ENCODE measurements at regions not wholly inside any gene's neighbourhood (a gene's known extent, or its start where the extent isn't known, plus 50 kb on each side); places are given as distances from the start of the nearest gene placed in this dataset.

GRCh38 chr5:124692950-124693349 is 53.5 kb downstream of the ZNF608 start:
- no peak overlapping the region for H3K27ac ChIP-seq (ENCODE audit: extremely low read depth, low read depth, low read length)
- H3K36me3 ChIP-seq (ENCODE audit: control insufficient read depth, insufficient read depth, low read length), result no peaks in the 10 kb centered on the region
- H4K20me1 ChIP-seq (replicated peaks; ENCODE audit: control insufficient read depth, insufficient read depth, low read length), result no peaks in the 10 kb centered on the region
- no peak for ATAC-seq
- intact Hi-C loops (cut with micrococcal nuclease), result no loop called here
- WGBS (ENCODE audit: insufficient coverage, low coverage, missing lambda C conversion rate), result 66% methylated on average over 2 of the region's 2 CpGs
- no peak overlapping the region for H3K4me2 ChIP-seq (ENCODE audit: insufficient read depth, low read length)
- BruUV-seq (replicated peaks), result no TSS peak
- CTCF ChIA-PET (ENCODE audit: low intra/inter-chr PET ratio), result no interaction called here
- FAIRE-seq, result no peak
- no peaks in the 10 kb centered on the region for H3K9me1 ChIP-seq (ENCODE audit: control insufficient read depth, insufficient read depth, low read length)
- no peaks in the 10 kb centered on the region for H3K4me1 ChIP-seq (replicated peaks in 1 of 2; ENCODE audit: control insufficient read depth in 2 of 2, insufficient read depth in 2 of 2, low read length in 2 of 2)
- H2AFZ ChIP-seq (ENCODE audit: low read depth, low read length), result no peak overlapping the region
- H3K79me2 ChIP-seq (ENCODE audit: control insufficient read depth, insufficient read depth, low read length), result no peaks in the 10 kb centered on the region
- POLR2A ChIA-PET, result no interaction called here
- no peak overlapping the region for H3K4me3 ChIP-seq
- no peaks in the 10 kb centered on the region for H3K27me3 ChIP-seq (ENCODE audit: control insufficient read depth in 2 of 2, insufficient read depth in 2 of 2, low read length in 2 of 2)
- H3K9me3 ChIP-seq (replicated peaks; ENCODE audit: control insufficient read depth, insufficient read depth, low read depth, low read length), result no peaks in the 10 kb centered on the region
- no peak overlapping the region for H3K9ac ChIP-seq (ENCODE audit: insufficient read depth in 1 of 2, low read depth in 2 of 2, low read length in 2 of 2)
- in situ Hi-C loops (cut with MboI), result no loop called here
- DNase-seq (ENCODE audit: extremely low read depth in 1 of 4, low spot score in 3 of 4), result no peak
- TF ChIP-seq YY1 (IDR thresholded peaks at IDR 0.05; ENCODE audit: borderline replicate concordance in 1 of 3, control insufficient read depth in 1 of 3, extremely low read depth in 1 of 3, insufficient read depth in 3 of 3, insufficient read length in 1 of 3, insufficient replicate concordance in 2 of 3, low read depth in 1 of 3, low read length in 2 of 3), result no peak
- TF ChIP-seq RERE (CRISPR knock-in tag; IDR thresholded peaks at IDR 0.05; ENCODE audit: borderline replicate concordance), result no peak
- no peak for TF ChIP-seq ZFP1 (CRISPR knock-in tag; IDR thresholded peaks at IDR 0.05)
- no peak for TF ChIP-seq NR2C2 (CRISPR knock-in tag; IDR thresholded peaks at IDR 0.05)
- TF ChIP-seq NR2C2 (tag; IDR thresholded peaks at IDR 0.05), result no peak
- TF ChIP-seq SMARCC2 (IDR thresholded peaks at IDR 0.05; ENCODE audit: low read depth), result no peak
- TF ChIP-seq TAF9B (IDR thresholded peaks at IDR 0.05; ENCODE audit: partially characterized antibody), result no peak
- TF ChIP-seq CREB1 (IDR thresholded peaks at IDR 0.05), result no peak
- no peak for TF ChIP-seq CREB1 (CRISPR knock-in tag; IDR thresholded peaks at IDR 0.05)
- no peak for TF ChIP-seq ZNF655 (CRISPR knock-in tag; IDR thresholded peaks at IDR 0.05)
- no peak for TF ChIP-seq SMAD1 (IDR thresholded peaks at IDR 0.05; ENCODE audit: low read depth, low read length, partially characterized antibody)
- no peak for TF ChIP-seq NKRF (IDR thresholded peaks at IDR 0.05; ENCODE audit: borderline replicate concordance)
- TF ChIP-seq ETV6 (IDR thresholded peaks at IDR 0.05; ENCODE audit: borderline replicate concordance in 1 of 2, low read depth in 2 of 2, low read length in 1 of 2), result no peak
- no peak for TF ChIP-seq ETV6 (CRISPR knock-in tag; IDR thresholded peaks at IDR 0.05; ENCODE audit: borderline replicate concordance)
- TF ChIP-seq NUFIP1 (IDR thresholded peaks at IDR 0.05; ENCODE audit: partially characterized antibody), result no peak
- TF ChIP-seq RNF2 (IDR thresholded peaks at IDR 0.05), result no peak

All from K562 (cell line).